Spleen (tissue), 11 donors: ENCODE measurements at regions not wholly inside any gene's neighbourhood (a gene's known extent, or its start where the extent isn't known, plus 50 kb on each side); places are given as distances from the start of the nearest gene placed in this dataset.

Experiments
- DNase-seq: peaks from one replicate; pipeline ENCODE4 v3.0.0-alpha.2; 2020
- H3K27ac ChIP-seq, 8 donors: fragments of 200-600 bp; sonication (generic) in 7 of 8; 1 replicate in 4 of 8; 2 replicates in 4 of 8; pipeline versions ENCODE4 v1.5.0 to v1.8.0; 2016 to 2021; ENCODE audit warnings: inconsistent platforms in 4 of 8, mild to moderate bottlenecking in 4 of 8, moderate library complexity in 1 of 8
- H3K27me3 ChIP-seq, 7 donors: fragments of 200-600 bp; sonication (generic) in 6 of 7; replicated peaks in 1 of 7; 1 replicate in 4 of 7; 2 replicates in 3 of 7; pipeline versions ENCODE4 v1.5.0 to v1.8.0; 2016 to 2021; ENCODE audit warnings: inconsistent platforms in 3 of 7, mild to moderate bottlenecking in 1 of 7
- H3K36me3 ChIP-seq, 6 donors: fragments of 200-600 bp; sonication (generic) in 5 of 6; 1 replicate in 4 of 6; 2 replicates in 2 of 6; pipeline versions ENCODE4 v1.5.0 to v1.8.0; 2016 to 2021; ENCODE audit warnings: inconsistent platforms in 2 of 6
- H3K4me1 ChIP-seq, 6 donors: fragments of 200-600 bp; sonication (generic) in 5 of 6; 1 replicate in 3 of 6; 2 replicates in 3 of 6; pipeline versions ENCODE4 v1.5.0 to v1.8.0; 2016 to 2021; ENCODE audit warnings: inconsistent platforms in 3 of 6
- H3K4me3 ChIP-seq, 8 donors: fragments of 200-600 bp; sonication (generic) in 7 of 8; 1 replicate in 4 of 8; 2 replicates in 4 of 8; pipeline versions ENCODE4 v1.5.0 to v1.8.0; 2016 to 2021; ENCODE audit warnings: inconsistent platforms in 4 of 8, mild to moderate bottlenecking in 4 of 8, moderate library complexity in 2 of 8
- H3K9me3 ChIP-seq, 8 donors: fragments of 200-600 bp; sonication (generic) in 7 of 8; 1 replicate in 4 of 8; 2 replicates in 4 of 8; pipeline versions ENCODE4 v1.5.0 to v1.8.0; 2016 to 2021; ENCODE audit warnings: inconsistent platforms in 4 of 8
- POLR2A ChIP-seq, 3 donors: fragments of 450-650 bp; IDR thresholded peaks; one replicate each; pipeline ENCODE4 v1.5.1; 2017; ENCODE audit warnings: antibody characterized with exemption in 3 of 3, mild to moderate bottlenecking in 1 of 3
- POLR2AphosphoS5 ChIP-seq, 3 donors: sonication (generic); formaldehyde crosslinking; IDR thresholded peaks; one replicate each; pipeline ENCODE4 v1.5.1; 2017; ENCODE audit warnings: antibody characterized with exemption in 3 of 3
- WGBS, 5 donors: extraction: QIAGEN DNeasy Blood & Tissue Kit in 3 of 5; methylation state at CpG; one replicate each; pipeline versions ENCODE4 v1.1.5 to v1.1.7; 2013 to 2018; 5-methylcytosine and 5-hydroxymethylcytosine counted together
- intact Hi-C: fragments of 100-400 bp; cut with DNase I; formaldehyde crosslinking; loops from one replicate; pipeline ENCODE4 v1.15.0; 2023; ENCODE audit warnings: low total_unique reads
- TF ChIP-seq, protein P1 (sequence below), 11 experiments: fragments of 200-600 bp in 7 of 11; fragments of 450-650 bp in 4 of 11; sonication (generic) in 4 of 11; IDR thresholded peaks in 8 of 11; conservative IDR thresholded peaks in 3 of 11; 1 replicate in 7 of 11; 2 replicates in 4 of 11; pipeline versions ENCODE4 v1.4.0 to v1.8.0; 2016 to 2021; ENCODE audit warnings: antibody characterized with exemption in 11 of 11, inconsistent platforms in 4 of 11, mild to moderate bottlenecking in 1 of 11
- donor health status: healthy with polysubstance abuse.
- donor health status: DM: no; HTN: no; CAD: no; lungs with moderate emphysema.
- donor health status: DM: no; HTN: no; CAD: no.
- donor health status: Bipolar disorder and iron deficiency.
- donor health status: healthy.
- donor health status: DM: no; HTN: no; CAD: no.
- donor health status: DM: yes; HTN: yes; CAD: no.

DNA sequence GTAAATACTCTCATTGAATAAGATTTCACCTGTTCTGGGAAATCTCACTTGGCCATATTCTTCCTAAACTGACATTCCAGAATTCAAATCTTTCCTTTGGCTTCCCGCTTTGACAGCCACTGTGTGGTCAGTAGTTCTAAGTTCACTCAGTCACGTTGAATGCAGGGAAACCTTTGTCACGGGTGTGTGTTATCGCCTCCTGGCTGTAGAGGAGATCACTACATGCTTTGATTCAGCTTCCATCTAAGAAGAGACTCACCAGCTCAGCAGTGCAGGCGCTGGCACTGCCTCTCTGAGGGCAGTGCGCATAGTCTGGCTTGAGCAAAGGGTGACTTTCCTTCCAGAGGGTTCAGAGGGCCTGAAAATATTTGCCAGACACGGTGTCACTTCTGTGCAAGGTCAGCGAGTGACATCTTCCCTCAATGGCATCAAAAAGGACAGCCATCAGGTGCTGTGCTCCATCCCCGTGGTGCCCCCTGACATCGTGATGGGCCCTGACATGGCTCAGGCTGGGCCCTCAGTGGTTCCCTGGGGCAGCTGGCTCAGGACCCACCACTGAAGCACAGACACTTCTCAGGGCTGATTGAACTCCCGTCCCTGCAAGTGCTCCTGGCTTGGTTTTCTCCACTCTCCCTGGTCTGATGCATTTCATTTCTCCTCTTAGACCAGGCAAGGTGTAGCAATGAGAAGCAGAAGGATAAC lies 635.4 kb upstream of the ARGLU1 start:
- Histone ChIP-seq H3K4me3 (no peak overlapping the region), H3K9me3 (no peaks in the 10 kb centered on the region), H3K36me3 (no peaks in the 10 kb centered on the region), H3K27ac (peak overlapping the region in 4 of 8 donors; percentile 16 to 57 (median 48)), H3K27me3 (no peaks in the 10 kb centered on the region), H3K4me1 (peaks cover 0 to 6% (median 0%) of the 10 kb centered on the region in 6 donors)
- WGBS, 5 donors = 64 to 70% (median 68%) methylated on average over 11 of the region's 11 CpGs
- TF ChIP-seq, protein P1, sequence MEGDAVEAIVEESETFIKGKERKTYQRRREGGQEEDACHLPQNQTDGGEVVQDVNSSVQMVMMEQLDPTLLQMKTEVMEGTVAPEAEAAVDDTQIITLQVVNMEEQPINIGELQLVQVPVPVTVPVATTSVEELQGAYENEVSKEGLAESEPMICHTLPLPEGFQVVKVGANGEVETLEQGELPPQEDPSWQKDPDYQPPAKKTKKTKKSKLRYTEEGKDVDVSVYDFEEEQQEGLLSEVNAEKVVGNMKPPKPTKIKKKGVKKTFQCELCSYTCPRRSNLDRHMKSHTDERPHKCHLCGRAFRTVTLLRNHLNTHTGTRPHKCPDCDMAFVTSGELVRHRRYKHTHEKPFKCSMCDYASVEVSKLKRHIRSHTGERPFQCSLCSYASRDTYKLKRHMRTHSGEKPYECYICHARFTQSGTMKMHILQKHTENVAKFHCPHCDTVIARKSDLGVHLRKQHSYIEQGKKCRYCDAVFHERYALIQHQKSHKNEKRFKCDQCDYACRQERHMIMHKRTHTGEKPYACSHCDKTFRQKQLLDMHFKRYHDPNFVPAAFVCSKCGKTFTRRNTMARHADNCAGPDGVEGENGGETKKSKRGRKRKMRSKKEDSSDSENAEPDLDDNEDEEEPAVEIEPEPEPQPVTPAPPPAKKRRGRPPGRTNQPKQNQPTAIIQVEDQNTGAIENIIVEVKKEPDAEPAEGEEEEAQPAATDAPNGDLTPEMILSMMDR (IDR thresholded peaks at IDR 0.05 in 8 of 11, conservative IDR thresholded peaks at IDR 0.05 in 3 of 11) = peak in 2 of 11 experiments; percentile 18 to 19
- TF ChIP-seq POLR2A (IDR thresholded peaks at IDR 0.05) = no peak
- no peak for TF ChIP-seq POLR2AphosphoS5 (IDR thresholded peaks at IDR 0.05)
- DNase-seq = no peak
- intact Hi-C loops = no loop called here

DNA sequence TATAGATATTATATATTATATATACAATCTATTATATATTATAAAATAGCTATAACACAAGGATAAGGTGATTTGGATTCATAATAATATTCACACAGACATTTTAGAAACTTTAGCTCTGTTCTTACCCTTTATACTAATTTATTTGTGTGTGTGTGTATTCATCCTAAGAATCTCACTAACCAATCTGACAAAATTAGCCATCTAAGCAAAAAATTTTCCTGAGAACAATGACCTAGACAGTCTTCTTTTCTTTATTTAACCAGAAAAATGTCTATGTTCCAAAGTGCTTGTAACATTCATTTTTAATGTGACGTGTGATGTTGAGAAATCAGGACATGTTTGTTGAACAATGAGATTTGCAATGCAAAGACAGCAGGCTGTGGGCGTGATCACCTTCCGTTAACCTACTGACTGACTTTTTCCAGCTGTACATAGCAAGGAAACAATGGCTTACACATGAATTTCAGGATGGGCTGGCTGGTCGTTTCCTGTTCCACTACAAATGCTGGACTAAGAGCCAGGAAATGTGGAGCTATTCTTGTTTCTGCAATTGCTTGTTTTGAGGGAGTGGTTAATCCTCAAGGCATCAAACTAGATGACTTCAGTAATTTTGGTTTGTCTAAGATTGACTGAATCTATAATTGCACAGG lies 634.6 kb upstream of the ARGLU1 start:
- WGBS, 5 donors = 31 to 49% (median 41%) methylated on average over 4 of the region's 4 CpGs
- peak overlapping the region in 5 of 8 donors; percentile 28 to 57 (median 42) for H3K27ac ChIP-seq

DNA sequence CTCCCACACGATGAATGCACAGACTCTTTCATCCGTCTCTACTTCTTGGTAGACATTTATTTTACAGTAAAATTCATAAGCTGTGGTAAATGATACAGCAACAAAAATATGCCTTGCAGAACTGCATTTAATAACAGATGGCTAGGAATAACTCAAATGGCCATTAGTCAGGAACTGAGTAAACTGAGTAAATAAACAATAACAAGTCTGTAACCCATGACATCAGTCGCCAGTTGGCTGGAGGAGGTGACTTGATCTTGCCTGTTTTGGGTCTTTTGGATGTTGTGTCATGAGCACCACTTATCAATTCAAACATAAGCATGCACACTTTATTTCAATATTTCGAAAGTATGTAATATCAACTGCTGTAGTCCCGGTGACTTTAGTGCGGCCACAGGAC lies 632.6 kb upstream of the ARGLU1 start:
- H3K4me1 ChIP-seq = peaks cover 0 to 5% (median 0%) of the 10 kb centered on the region in 6 donors
- 86 to 97% (median 93%) methylated on average over 6 of the region's 6 CpGs for WGBS, 5 donors
- DNase-seq = no peak
- intact Hi-C loops = no loop called here
- H3K9me3 ChIP-seq = peaks cover 0 to 6% (median 0%) of the 10 kb centered on the region in 8 donors
- no peak overlapping the region for H3K27ac ChIP-seq
- H3K27me3 ChIP-seq = no peaks in the 10 kb centered on the region
- no peak overlapping the region for H3K4me3 ChIP-seq
- H3K36me3 ChIP-seq = no peaks in the 10 kb centered on the region
- TF ChIP-seq POLR2A (IDR thresholded peaks at IDR 0.05) = no peak
- TF ChIP-seq, protein P1 (IDR thresholded peaks at IDR 0.05 in 8 of 11, conservative IDR thresholded peaks at IDR 0.05 in 3 of 11) = no peak
- no peak for TF ChIP-seq POLR2AphosphoS5 (IDR thresholded peaks at IDR 0.05)

More for the DNA sequence above, 634.6 kb upstream of the ARGLU1 start:
- intact Hi-C loops = no loop called here
- DNase-seq = no peak
- Histone ChIP-seq H3K4me1 (peaks cover 0 to 6% (median 0%) of the 10 kb centered on the region in 6 donors), H3K27me3 (no peaks in the 10 kb centered on the region), H3K9me3 (no peaks in the 10 kb centered on the region), H3K4me3 (no peak overlapping the region), H3K36me3 (no peaks in the 10 kb centered on the region)
- no peak for TF ChIP-seq POLR2A (IDR thresholded peaks at IDR 0.05)
- TF ChIP-seq, protein P1 (IDR thresholded peaks at IDR 0.05 in 8 of 11, conservative IDR thresholded peaks at IDR 0.05 in 3 of 11) = no peak
- TF ChIP-seq POLR2AphosphoS5 (IDR thresholded peaks at IDR 0.05) = peak in 1 of 3 donors; percentile 68

DNA sequence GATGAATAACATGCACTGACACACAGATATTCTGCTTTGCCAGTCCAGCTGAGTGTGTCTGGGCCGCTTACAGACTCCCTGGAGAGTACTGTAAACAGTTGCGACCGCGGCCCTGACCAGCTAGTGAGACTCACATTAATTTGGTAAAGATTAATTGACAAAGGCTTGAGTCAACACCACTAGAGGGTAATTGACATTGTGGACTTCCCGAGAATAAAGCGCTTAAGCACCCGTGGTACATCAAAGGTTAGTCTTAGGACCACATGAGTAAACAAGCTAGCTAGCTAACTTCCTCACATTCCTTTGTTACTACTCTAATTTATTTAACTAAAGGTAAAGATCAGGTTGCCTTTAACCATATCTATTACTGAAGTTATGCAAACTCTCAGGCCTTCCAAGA lies 624.4 kb upstream of the ARGLU1 start:
- Histone ChIP-seq H3K4me1 (no peaks in the 10 kb centered on the region), H3K36me3 (no peaks in the 10 kb centered on the region), H3K27me3 (no peaks in the 10 kb centered on the region), H3K9me3 (peaks cover 0 to 12% (median 0%) of the 10 kb centered on the region in 8 donors), H3K27ac (no peak overlapping the region), H3K4me3 (no peak overlapping the region)
- DNase-seq = no peak
- no peak for TF ChIP-seq POLR2A (IDR thresholded peaks at IDR 0.05)
- TF ChIP-seq, protein P1 (IDR thresholded peaks at IDR 0.05 in 8 of 11, conservative IDR thresholded peaks at IDR 0.05 in 3 of 11) = no peak
- no peak for TF ChIP-seq POLR2AphosphoS5 (IDR thresholded peaks at IDR 0.05)
- intact Hi-C loops = no loop called here
- 69 to 82% (median 75%) methylated on average over 7 of the region's 7 CpGs for WGBS, 5 donors
